NB4 (cell line): ENCODE measurements at regions not wholly inside any gene's neighbourhood (a gene's known extent, or its start where the extent isn't known, plus 50 kb on each side); places are given as distances from the start of the nearest gene placed in this dataset.

ENCODE experiments used
- CTCF ChIP-seq: IDR thresholded peaks from one replicate; pipeline ENCODE4 v1.5.1; 2012; ENCODE audit warnings: low read depth, low read length
- MAX ChIP-seq: IDR thresholded peaks from 2 replicates; pipeline ENCODE4 v1.6.1; 2011; ENCODE audit warnings: low read depth, low read length
- POLR2A ChIP-seq: IDR thresholded peaks from 2 replicates; pipeline ENCODE4 v1.6.1; 2011; ENCODE audit warnings: mild to moderate bottlenecking; ENCODE audit not compliant: insufficient read length; ENCODE audit errors: extremely low read depth

- TF ChIP-seq POLR2A (no peak), CTCF (no peak), MAX (no peak)
These were observed 180.5 kb upstream of the CTBP2 start for GRCh38 chr10:125340903-125341302.
